ENCODE measurements at regions not wholly inside any gene's neighbourhood (a gene's known extent, or its start where the extent isn't known, plus 50 kb on each side); places are given as distances from the start of the nearest gene placed in this dataset.
"Not testable (repeated sequence)": the region's sequence is repeated elsewhere in the genome, so short reads cannot be mapped to it uniquely, and the experiment has no call there.

DNA sequence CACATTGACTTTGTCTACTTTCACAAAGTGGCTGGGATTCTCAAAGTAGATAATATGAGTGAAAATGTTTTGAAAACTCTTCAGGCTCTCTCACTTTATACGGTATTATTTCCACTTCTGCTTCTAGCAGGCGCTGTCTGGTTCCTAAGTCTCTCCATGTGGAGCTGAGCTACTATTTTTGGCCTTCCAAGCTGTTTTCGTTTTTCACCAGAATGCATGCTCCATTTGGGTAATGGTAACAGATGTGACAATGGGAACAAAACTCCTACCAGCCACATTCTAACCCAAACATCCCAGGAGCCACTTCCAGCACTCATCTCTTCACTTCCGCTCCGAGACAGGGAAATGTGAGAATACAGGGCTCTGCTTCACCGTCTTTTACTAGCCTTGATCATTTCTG lies 586.7 kb downstream of the NTRK3 start:
- no peak overlapping the region for H3K4me2 ChIP-seq
- no peak for ATAC-seq
- WGBS (ENCODE audit: missing lambda C conversion rate) = 62% methylated on average over 6 of the region's 6 CpGs
- 0 out of 3 replicates have a peak, but pooled peaks cover 7% of the 10 kb centered on the region for H3K4me1 ChIP-seq
- H3K9me3 ChIP-seq = no peaks in the 10 kb centered on the region
- no peak for FAIRE-seq
- no peak overlapping the region for H3K27ac ChIP-seq
- DNase-seq (ENCODE audit: low read depth in 1 of 2, low spot score in 1 of 2) = no peak
- no peak for TF ChIP-seq JUN (IDR thresholded peaks at IDR 0.05)
- no peak for TF ChIP-seq BHLHE40 (IDR thresholded peaks at IDR 0.05; ENCODE audit: low read depth, low read length)
- no peak for TF ChIP-seq RARB (CRISPR knock-in tag; IDR thresholded peaks at IDR 0.05)
- no peak for TF ChIP-seq KDM5A (IDR thresholded peaks at IDR 0.05)
- TF ChIP-seq RNF2 (IDR thresholded peaks at IDR 0.05; ENCODE audit: borderline replicate concordance, low read depth) = no peak
- TF ChIP-seq ZFP36 (IDR thresholded peaks at IDR 0.05; ENCODE audit: borderline replicate concordance, partially characterized antibody) = no peak
- no peak for TF ChIP-seq CHD2 (IDR thresholded peaks at IDR 0.05; ENCODE audit: low read length, partially characterized antibody)
- TF ChIP-seq RAD21 (conservative IDR thresholded peaks at IDR 0.05 in 1 of 2, IDR thresholded peaks at IDR 0.05 in 1 of 2) = no peak
- TF ChIP-seq CHD4 (IDR thresholded peaks at IDR 0.05; ENCODE audit: borderline replicate concordance) = no peak
- no peak for TF ChIP-seq FOXS1 (CRISPR knock-in tag; IDR thresholded peaks at IDR 0.05)
- CTCF ChIA-PET = no interaction called here
- H3K4me3 ChIP-seq = no peak overlapping the region
- POLR2A ChIA-PET = no interaction called here

DNA sequence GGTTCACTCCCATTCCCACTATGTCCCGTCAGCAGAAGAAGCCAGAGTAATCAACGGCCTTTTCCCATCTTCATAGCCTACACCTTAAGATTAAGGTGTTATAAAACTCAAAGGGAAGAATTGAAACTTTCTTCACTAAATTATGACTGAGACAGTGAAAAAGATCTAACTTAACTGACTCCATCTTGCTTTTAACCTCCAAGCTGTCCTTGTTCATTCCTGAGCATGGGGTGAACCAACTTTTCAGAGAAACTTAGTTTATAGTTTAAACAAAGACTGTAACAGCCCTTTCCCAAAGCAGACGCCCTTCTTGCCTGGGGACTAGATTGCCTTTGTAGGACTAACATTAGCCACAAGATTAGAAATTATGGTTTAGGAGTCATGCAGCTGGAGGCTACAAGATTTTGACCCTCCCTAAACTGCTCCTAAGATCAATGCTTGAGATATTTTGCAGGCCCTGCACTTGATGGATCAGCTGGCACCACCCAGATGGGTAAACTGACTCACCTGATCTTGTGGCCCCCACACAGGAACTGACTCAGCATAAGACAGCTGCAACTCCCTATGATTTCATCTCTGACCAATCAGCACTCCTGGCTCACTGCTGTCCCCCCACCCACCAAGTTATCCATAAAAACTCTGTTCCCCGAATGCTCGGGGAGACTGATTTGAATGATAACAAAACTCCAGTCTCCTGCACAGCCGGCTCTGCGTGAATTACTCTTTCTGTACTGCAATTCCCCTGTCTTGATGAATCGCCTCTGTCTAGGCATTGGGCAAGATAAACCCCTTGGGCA lies 587.6 kb downstream of the NTRK3 start:
- H3K9me3 ChIP-seq; H3K4me1 ChIP-seq; FAIRE-seq; ATAC-seq; DNase-seq (ENCODE audit: low read depth in 1 of 2, low spot score in 1 of 2); H3K4me3 ChIP-seq; H3K4me2 ChIP-seq; POLR2A ChIA-PET; CTCF ChIA-PET; H3K27ac ChIP-seq: not testable (repeated sequence)
- WGBS (ENCODE audit: missing lambda C conversion rate) = 59% methylated on average over 8 of the region's 8 CpGs

DNA sequence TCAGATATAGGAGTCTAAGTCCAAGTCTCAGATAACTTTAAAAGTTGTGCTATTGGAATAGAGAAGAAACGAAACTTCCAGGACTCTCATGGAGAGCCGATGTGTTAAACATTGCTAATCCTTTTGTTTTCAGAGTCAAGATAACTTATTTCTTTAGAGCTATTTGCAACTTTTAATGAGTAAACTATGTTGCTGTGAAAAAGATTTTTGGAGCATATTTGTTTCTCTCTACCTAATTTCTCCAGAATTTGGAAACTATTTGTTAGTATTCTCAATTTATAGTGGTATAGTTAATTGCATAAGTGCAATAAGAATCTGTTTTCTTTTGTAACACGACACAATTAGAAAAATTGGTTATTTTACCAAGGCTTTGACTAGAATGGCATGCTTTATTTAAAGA lies 588.9 kb downstream of the NTRK3 start:
- H3K4me1 ChIP-seq = 0 out of 3 replicates have a peak, but pooled peaks cover 7% of the 10 kb centered on the region
- 0 out of 3 replicates have a peak, but pooled peaks cover 3% of the 10 kb centered on the region for H3K9me3 ChIP-seq
- FAIRE-seq (no peak), DNase-seq (ENCODE audit: low read depth in 1 of 2, low spot score in 1 of 2) (no peak), ATAC-seq (no peak)
- no peak overlapping the region for H3K4me3 ChIP-seq
- no peak overlapping the region for H3K4me2 ChIP-seq
- TF ChIP-seq SREBF2 (IDR thresholded peaks at IDR 0.05) = no peak
- no peak for TF ChIP-seq RFX5 (IDR thresholded peaks at IDR 0.05)
- TF ChIP-seq MYC (IDR thresholded peaks at IDR 0.05; ENCODE audit: borderline replicate concordance, low read length) = no peak
- no peak for TF ChIP-seq JUN (IDR thresholded peaks at IDR 0.05)
- no peak for TF ChIP-seq CTCF (IDR thresholded peaks at IDR 0.05)
- no peak for TF ChIP-seq NFE2L2 (conservative IDR thresholded peaks at IDR 0.05; ENCODE audit: low read length)
- no peak for TF ChIP-seq TFCP2L1 (CRISPR knock-in tag; IDR thresholded peaks at IDR 0.05)
- TF ChIP-seq FOSL2 (IDR thresholded peaks at IDR 0.05) = no peak
- TF ChIP-seq FOSL2 (CRISPR knock-in tag; IDR thresholded peaks at IDR 0.05) = no peak
- TF ChIP-seq CHD2 (IDR thresholded peaks at IDR 0.05; ENCODE audit: low read length, partially characterized antibody) = no peak
- no peak for TF ChIP-seq KDM1A (IDR thresholded peaks at IDR 0.05; ENCODE audit: low read depth)
- TF ChIP-seq EHF (CRISPR knock-in tag; IDR thresholded peaks at IDR 0.05) = no peak
- no peak for TF ChIP-seq MAFK (IDR thresholded peaks at IDR 0.05; ENCODE audit: partially characterized antibody)
- TF ChIP-seq HMGXB4 (CRISPR knock-in tag; IDR thresholded peaks at IDR 0.05; ENCODE audit: borderline replicate concordance) = no peak
- TF ChIP-seq BHLHE40 (IDR thresholded peaks at IDR 0.05; ENCODE audit: low read depth, low read length) = no peak
- CTCF ChIA-PET = no interaction called here
- H3K27ac ChIP-seq = no peak overlapping the region
- POLR2A ChIA-PET = no interaction called here
- WGBS (ENCODE audit: missing lambda C conversion rate) = 38% methylated on average over 3 of the region's 3 CpGs
